Peyer's patch (tissue), 4 donors: ENCODE measurements at regions not wholly inside any gene's neighbourhood (a gene's known extent, or its start where the extent isn't known, plus 50 kb on each side); places are given as distances from the start of the nearest gene placed in this dataset.

Experiments used
- DNase-seq, 3 donors: peaks; one replicate each; pipeline ENCODE4 v3.0.0-alpha.2; 2017 to 2019
- H3K27ac ChIP-seq, 4 donors: fragments of 200-600 bp; sonication (generic); one replicate each; pipeline ENCODE4 v1.5.1; 2016 to 2019
- H3K27me3 ChIP-seq, 2 donors: fragments of 200-600 bp; sonication (generic); one replicate each; pipeline ENCODE4 v1.5.1; 2019
- H3K36me3 ChIP-seq, 3 donors: fragments of 200-600 bp; sonication (generic); one replicate each; pipeline ENCODE4 v1.5.1; 2016 to 2019
- H3K4me1 ChIP-seq, 4 donors: fragments of 200-600 bp; sonication (generic); one replicate each; pipeline ENCODE4 v1.5.1; 2016 to 2019
- H3K4me3 ChIP-seq, 4 donors: fragments of 200-600 bp; sonication (generic); 1 replicate in 3 of 4; 2 replicates in 1 of 4; pipeline ENCODE4 v1.5.1; 2016 to 2019; ENCODE audit warnings: mild to moderate bottlenecking in 1 of 4
- H3K9me3 ChIP-seq, 4 donors: fragments of 200-600 bp; sonication (generic); one replicate each; pipeline ENCODE4 v1.5.1; 2016 to 2019; ENCODE audit warnings: mild to moderate bottlenecking in 1 of 4
- POLR2A ChIP-seq, 2 donors: fragments of 450-650 bp; IDR thresholded peaks; one replicate each; pipeline ENCODE4 v1.5.1; 2017; ENCODE audit warnings: antibody characterized with exemption in 2 of 2, mild to moderate bottlenecking in 2 of 2, moderate library complexity in 2 of 2
- TF ChIP-seq, protein P1 (sequence below), 6 experiments: fragments of 450-650 bp in 4 of 6; fragments of 200-600 bp in 2 of 6; sonication (generic) in 1 of 6; IDR thresholded peaks; one replicate each; pipeline ENCODE4 v1.5.1; 2017 to 2019; ENCODE audit warnings: antibody characterized with exemption in 6 of 6, mild to moderate bottlenecking in 3 of 6, moderate library complexity in 1 of 6

DNA sequence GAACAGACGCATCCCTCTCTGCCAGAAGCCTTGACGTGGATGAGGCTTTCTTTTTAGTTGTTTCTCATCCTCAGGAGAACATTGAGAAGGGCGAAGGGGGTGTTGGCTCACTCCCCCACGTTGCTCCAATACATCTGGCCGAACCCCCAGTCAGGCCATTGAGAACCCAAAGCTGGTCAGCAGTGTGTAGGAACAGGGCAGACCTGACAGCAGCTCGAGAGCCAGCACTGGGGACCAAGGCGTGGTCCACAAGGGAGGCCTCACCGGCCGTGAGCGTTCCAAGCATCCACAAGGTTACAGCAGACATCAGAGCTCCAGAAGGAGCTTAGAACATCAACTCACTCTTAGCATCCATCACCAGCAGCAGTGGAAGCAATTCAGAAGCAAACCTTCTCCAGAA, 387.9 kb upstream of the ARID1B start:
- DNase-seq: no peak
- H3K4me1 ChIP-seq: no peaks in the 10 kb centered on the region
- no peak overlapping the region for H3K4me3 ChIP-seq
- H3K27ac ChIP-seq: no peak overlapping the region
- no peaks in the 10 kb centered on the region for H3K36me3 ChIP-seq
- H3K9me3 ChIP-seq: no peaks in the 10 kb centered on the region
- no peak for TF ChIP-seq POLR2A (IDR thresholded peaks at IDR 0.05)
- TF ChIP-seq, protein P1, sequence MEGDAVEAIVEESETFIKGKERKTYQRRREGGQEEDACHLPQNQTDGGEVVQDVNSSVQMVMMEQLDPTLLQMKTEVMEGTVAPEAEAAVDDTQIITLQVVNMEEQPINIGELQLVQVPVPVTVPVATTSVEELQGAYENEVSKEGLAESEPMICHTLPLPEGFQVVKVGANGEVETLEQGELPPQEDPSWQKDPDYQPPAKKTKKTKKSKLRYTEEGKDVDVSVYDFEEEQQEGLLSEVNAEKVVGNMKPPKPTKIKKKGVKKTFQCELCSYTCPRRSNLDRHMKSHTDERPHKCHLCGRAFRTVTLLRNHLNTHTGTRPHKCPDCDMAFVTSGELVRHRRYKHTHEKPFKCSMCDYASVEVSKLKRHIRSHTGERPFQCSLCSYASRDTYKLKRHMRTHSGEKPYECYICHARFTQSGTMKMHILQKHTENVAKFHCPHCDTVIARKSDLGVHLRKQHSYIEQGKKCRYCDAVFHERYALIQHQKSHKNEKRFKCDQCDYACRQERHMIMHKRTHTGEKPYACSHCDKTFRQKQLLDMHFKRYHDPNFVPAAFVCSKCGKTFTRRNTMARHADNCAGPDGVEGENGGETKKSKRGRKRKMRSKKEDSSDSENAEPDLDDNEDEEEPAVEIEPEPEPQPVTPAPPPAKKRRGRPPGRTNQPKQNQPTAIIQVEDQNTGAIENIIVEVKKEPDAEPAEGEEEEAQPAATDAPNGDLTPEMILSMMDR (IDR thresholded peaks at IDR 0.05): no peak
- no peaks in the 10 kb centered on the region for H3K27me3 ChIP-seq

DNA sequence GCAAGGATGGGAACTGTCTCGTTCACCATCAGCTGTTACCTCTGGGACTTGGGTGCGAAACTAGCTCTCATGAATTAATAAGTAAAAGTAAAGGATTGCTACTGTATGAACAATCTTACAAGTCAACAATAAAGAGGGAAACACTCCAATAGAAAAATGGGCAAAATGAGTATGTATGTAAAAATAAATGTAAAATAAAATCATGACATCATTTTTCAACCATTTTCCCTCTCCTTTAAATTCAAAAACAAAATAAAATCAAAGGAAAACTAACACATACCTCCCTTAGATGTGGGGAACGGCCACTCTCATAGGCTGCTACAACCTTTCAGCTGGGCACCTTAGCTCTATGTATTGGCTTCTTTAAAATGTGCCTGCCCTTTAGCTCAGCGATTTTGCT, 389.7 kb upstream of the ARID1B start:
- TF ChIP-seq POLR2A (IDR thresholded peaks at IDR 0.05): no peak
- TF ChIP-seq, protein P1 (IDR thresholded peaks at IDR 0.05): no peak
- Histone ChIP-seq H3K27me3 (no peaks in the 10 kb centered on the region), H3K4me1 (no peaks in the 10 kb centered on the region), H3K36me3 (no peaks in the 10 kb centered on the region), H3K9me3 (no peaks in the 10 kb centered on the region), H3K27ac (no peak overlapping the region), H3K4me3 (no peak overlapping the region)
- DNase-seq: no peak

DNA sequence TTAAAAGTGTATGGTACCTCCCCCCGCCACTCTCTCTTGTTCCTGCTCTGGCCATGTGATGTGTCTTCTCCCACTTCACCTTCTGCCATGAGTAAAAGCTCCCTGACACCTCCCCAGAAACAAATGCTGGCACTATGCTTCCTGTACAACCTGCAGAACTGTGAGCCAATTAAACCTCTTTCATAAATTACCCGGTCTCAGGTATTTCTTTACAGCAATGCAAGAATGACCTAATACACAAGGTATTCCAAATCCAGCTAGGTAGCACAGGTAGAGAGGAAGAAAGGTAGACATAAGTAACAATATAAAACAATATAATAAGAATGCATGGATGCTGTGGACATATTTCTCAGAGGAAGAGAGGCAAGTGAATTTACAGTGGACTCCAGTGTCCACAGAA, 394.1 kb upstream of the ARID1B start:
- Histone ChIP-seq H3K9me3 (no peaks in the 10 kb centered on the region), H3K4me3 (no peak overlapping the region), H3K27me3 (no peaks in the 10 kb centered on the region), H3K4me1 (no peaks in the 10 kb centered on the region), H3K36me3 (no peaks in the 10 kb centered on the region), H3K27ac (no peak overlapping the region)
- no peak for DNase-seq
- no peak for TF ChIP-seq POLR2A (IDR thresholded peaks at IDR 0.05)
- TF ChIP-seq, protein P1 (IDR thresholded peaks at IDR 0.05): no peak

DNA sequence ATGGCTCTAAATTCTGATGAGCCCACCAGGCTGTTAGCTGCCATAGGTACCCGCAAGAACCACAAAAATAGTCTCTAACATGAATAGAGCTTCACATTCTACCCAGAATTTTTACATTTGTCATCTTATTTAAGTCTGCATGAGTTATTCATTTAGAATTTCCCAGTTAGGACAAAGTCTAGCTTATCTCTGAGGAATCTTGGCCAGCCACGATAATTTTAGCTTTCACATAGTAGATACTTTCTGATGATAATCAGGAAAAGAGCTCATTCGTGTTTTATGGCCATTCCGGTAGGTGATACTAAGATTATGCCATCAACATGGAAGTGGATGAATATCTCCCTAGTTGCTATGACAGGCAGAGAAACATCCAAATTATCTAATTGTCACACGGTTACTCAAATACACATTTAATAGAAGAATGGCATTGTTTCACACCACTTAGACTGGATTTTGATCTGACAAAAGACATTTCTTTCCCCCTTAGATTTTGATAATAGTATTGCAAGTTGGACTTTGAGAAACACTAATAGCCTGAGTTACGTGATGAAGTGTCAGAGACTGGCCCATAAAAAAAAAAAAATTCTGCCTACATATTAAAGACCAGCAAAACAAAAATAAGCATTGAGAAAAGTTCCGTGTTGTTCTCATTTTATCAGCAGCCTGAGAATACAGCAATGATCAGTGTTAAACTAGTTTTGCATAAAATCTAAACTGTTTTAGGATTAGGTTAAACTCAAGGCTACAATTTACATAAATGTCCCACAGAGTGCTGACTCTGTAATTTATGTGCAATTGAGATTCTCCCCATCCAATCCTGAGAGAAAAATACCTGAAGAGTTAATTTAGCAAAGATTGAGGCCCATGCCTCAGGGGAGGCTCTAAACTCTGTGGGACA, 397.5 kb upstream of the ARID1B start:
- Histone ChIP-seq H3K36me3 (no peaks in the 10 kb centered on the region), H3K4me3 (no peak overlapping the region), H3K27me3 (no peaks in the 10 kb centered on the region), H3K9me3 (no peaks in the 10 kb centered on the region), H3K27ac (no peak overlapping the region), H3K4me1 (no peaks in the 10 kb centered on the region)
- no peak for DNase-seq
- no peak for TF ChIP-seq POLR2A (IDR thresholded peaks at IDR 0.05)
- TF ChIP-seq, protein P1 (IDR thresholded peaks at IDR 0.05): no peak

DNA sequence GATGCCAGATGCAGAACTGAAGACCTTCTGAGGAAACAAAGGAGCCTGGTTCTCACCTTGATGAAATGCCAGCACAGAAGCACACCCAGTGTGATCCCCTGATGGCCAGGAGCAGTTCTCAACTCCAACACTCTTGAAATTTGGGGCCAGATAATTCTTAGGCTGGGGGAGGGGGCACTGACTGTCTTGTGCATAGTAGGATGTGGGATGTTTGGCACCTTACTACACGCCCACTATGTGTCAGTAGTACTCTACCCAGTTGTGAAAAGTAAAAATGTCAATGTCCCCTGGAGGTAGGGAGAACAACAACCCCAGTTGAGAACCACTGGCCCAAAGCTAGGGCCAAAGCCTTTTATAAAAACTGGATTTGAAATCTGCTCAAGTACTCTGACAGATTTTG, 398.3 kb upstream of the ARID1B start:
- Histone ChIP-seq H3K9me3 (no peaks in the 10 kb centered on the region), H3K4me1 (no peaks in the 10 kb centered on the region), H3K36me3 (no peaks in the 10 kb centered on the region), H3K4me3 (no peak overlapping the region), H3K27me3 (no peaks in the 10 kb centered on the region), H3K27ac (no peak overlapping the region)
- TF ChIP-seq POLR2A (IDR thresholded peaks at IDR 0.05): no peak
- TF ChIP-seq, protein P1 (IDR thresholded peaks at IDR 0.05): no peak
- DNase-seq: no peak
